ENCODE measurements at regions not wholly inside any gene's neighbourhood (a gene's known extent, or its start where the extent isn't known, plus 50 kb on each side); places are given as distances from the start of the nearest gene placed in this dataset.
"Not testable (repeated sequence)": the region's sequence is repeated elsewhere in the genome, so short reads cannot be mapped to it uniquely, and the experiment has no call there.

DNA sequence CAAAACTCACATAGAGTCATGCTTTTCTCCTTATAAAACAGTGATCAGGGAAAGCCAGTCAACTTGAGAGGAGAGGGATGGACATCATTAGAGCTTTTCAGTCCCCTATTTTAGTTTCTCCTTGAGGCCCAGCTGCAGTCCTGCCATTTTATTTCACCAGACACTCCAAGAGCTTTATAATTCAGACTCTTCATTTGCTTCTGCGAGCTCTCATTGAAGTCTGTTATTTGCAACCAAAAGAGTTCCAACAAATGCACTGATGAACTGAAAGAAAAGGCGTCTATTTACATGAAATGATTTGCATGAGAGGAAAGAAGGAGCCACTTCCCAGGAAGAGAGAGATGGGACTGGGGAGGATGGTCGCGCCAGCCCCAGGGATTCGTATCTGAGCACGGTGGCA is 86.8 kb downstream of the NDUFA12 start:
- FAIRE-seq: no peak

DNA sequence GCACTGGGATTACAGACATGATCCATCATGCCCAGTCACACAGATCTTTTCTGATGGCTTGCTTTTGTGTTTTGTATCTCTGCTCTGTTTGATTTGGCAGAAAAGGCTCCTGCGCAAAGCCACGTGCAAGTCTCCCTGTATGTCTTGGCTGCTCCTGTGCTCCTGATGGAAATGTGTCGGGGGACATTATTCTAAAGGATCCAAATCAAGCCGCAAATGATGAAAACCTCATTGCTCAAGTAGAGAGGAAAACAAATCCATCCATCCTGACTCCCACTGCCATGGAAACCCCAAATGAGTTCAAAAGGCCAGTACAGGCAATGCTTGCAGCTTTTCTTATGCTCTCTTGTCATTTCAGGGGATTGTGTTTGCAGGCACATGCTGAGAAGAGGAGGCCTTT is 93.8 kb downstream of the NDUFA12 start:
- no peak for FAIRE-seq

DNA sequence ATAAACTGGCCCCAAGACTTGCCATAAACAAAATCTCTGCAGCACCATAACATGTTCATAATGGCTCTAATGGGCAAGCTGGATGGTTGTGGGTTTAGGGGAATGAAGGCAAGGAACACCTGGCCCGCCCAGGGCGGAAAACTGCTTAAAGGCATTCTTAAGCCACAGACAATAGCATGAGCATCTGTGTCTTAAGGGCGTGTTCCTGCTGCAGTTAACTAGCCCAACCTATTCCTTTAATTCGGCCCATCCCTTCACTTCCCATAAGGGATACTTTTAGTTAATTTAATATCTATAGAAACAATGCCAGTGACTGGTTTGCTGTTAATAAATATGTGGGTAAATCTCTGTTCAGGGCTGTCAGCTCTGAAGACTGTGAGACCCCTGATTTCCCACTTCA is 97.7 kb downstream of the NDUFA12 start:
- not testable (repeated sequence) for FAIRE-seq

DNA sequence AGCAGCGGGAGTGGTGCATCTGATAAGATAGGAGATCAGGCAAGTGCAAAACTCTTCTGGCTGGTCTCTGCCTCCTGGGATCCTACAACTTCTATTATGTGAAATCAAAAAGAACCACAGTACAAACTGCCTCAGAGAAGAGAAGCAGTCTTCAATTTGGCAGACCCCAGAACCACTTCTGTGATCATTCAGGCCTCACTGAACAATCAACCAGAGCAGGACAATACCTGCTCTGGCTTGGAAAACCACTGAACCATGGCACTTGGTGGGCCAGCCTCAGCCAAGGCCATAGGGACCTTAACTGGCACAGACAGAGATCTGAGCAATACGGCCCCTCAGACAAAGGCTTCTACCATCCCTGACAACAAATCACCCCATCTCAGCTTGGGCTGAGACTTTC is 103.0 kb downstream of the NDUFA12 start:
- no peak for FAIRE-seq

DNA sequence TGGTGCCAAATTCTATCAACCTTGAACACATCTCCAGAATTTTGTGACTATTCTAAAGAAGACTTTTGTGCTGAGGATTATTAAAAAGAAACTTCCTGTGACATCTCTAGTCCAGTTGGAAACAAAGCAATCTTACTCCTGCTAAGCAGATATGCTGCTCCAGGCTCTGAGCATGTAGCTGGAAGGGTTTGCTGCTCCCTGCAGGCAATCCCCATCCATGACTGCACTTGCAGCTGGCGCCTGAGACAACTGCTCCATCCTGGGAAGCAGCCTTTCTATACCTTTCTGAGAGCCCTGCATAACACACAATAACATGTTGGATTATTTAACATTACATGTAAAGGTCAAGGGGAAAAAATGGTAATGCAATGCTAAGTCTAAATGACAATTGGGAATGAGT is 105.1 kb downstream of the NDUFA12 start:
- FAIRE-seq: no peak

DNA sequence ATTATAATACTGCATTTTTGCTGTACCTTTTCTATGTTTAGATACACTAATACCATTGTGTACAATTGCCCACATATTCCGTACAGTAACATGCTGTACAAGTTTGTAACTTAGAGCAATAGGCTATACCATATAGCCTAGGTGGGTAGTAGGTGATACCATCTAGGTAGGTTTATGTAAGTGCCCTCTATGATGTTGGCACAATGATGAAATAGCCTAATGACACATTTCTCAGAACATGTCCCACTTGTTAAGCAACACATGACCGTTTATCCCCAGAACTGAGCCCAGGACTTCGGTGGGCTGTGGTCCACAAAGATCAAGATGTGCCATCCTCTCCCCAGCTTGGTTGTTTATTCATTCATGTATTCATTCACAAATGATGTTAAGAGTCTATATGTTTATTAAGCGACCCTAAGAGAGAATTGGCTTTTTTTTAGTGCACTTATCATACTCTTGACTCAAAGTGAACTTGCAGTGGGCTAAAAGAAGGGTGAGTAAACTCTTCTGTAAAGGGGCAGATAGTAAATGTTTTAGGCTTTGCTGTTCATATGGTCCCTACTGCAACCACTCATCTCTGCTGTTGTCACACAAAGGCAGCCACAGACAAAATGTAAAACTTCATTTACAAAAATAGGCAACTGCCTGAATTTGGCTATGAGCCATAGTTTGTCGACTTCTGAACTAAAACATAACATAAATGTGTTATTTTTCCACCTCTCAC is 110.8 kb downstream of the NDUFA12 start:
- FAIRE-seq: no peak

DNA sequence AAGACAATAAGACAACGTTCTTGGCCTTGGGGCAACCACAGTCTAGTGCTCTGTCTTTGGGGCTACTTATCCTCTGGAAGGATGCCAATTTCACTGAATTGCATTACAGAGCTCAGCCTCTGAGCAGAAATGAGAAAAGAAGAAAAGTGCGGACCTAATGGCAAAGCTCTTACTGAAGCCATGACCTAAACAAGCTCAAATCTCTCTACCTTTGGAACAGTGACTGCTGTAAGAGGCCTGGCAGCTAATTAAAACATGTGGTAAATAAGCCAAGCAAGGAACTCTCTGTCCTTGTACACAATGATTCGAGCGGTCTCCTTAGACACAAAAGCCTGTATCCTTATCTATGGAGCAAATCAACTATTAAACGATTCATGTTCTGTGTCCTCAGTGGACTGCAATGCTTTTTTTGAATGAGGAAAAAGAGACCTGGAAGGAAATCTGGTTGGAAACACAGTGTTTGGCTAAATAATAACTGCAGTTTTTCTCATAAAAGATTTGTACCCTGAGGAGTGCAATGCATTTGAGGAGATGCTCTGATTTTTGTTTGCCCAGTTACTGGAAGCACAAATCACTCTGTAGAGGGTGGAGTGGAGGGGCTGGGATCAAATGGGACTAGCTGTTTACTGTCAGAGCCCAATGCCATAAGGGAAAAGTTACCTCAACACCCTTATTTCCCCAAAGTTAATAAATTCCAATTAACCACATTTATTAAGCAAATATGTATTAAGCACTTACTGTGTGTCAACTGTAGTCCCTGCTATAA is 113.9 kb downstream of the NDUFA12 start:
- FAIRE-seq: no peak

DNA sequence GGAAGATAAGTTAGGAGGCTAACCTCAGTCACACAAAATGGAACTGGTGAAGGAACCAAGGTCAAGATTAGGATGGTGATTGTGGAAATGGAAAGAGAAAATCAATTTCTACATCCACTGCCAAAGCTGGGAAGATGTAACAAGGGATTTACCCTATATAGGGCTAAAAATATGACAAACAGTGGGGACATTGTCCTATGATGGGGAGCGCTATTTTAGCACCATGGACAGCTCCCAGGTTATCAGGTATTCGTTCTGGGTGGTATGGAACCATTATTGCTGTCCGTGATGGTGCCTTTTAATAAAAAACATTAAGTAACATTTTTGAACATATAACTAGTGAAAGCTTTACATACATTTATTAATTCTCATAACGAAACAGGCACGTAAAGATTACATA is 124.0 kb downstream of the NDUFA12 start:
- FAIRE-seq: no peak

DNA sequence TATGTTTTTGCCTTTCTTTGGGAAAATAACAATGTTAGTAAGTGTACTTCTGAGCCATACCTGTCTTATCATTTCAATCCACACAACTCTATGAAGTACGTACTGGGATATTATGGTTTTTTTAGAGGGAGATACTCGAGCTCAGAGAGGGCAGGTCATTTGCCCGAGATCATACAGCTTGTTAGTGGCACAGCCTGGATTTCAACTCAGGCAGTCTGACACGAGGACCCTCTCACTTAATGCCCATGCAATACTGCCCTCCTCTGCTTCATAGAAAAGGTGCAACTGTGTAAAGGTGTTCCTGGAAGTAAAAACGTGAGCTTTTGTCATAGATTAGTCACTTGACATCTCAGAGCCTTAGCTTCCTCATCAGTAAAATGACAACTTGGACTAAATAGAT is 128.0 kb downstream of the NDUFA12 start:
- FAIRE-seq: no peak

DNA sequence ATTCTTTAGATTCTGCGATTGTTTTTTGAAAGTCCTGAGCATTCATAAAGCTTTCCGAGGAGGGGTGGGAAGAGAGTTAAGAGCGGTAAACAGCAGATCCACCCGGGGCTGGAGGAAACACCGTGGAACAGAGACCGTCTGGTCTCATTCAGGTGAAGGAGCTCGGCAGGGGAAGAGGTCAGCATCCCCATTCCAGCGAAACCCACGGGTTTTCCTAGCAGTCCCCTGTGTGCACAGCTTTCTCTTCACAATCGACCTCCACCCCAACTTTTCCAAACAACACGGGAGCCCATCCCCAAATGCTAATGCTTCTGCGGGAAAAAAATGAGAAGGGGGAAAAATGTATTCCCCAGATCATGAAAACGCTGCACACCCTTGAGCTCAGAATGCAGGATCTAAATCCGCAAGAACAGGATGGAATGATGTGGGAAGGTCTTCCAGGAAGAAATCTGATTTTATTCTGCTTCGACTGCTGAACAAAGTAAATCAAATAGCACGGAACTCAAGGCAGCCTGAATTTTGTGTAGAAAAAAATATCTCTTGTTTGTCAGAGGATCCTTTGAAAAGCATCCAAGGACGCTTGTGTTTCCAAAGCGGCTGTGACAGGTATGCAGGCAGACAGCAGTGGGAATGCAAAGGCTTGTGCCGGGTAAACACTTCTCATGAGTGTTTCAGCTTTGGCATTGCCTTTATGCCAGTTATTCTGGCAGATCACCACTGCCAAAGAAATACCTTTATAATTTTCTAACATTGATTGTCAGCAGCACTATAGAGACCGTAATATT is 128.8 kb downstream of the NDUFA12 start:
- FAIRE-seq: no peak

DNA sequence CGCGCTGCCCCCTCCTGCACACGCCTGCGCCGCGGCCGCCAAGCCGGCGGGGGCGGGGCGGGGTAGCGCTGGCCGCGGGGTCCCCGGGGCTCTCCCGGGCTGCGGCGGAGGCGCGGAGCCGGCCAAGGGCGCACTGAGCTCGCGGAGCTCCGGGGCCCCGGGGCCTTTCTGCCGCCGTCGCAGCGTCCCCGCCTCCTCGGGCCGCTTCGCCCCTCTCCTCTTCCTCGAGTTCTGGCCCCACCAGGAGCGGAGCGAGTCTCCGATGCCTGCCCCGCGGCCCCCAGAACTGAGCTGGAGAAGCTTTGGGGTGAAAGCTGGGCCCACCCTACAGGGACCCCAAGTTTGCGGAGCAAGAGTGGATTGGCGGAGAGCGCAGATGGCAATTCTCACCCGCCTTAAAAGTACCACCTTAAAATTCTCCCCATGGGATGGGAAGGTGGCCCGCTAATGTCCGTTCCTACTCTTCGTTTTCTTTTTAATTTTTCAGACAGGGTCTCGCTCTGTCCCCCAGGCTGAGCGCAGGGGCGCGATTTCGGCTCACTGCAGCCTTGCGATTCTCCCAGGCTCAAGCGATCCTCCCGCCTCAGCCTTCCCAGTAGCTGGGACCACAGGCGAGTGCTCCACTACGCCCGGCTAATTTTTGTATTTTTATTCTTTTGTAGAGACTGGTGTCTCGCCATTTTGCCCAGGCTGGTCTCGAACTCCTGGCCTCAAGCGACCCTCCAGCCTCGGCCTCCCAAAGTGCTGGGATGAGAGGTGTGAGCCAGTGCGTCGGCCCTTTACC is 129.6 kb downstream of the NDUFA12 start:
- no peak for FAIRE-seq

DNA sequence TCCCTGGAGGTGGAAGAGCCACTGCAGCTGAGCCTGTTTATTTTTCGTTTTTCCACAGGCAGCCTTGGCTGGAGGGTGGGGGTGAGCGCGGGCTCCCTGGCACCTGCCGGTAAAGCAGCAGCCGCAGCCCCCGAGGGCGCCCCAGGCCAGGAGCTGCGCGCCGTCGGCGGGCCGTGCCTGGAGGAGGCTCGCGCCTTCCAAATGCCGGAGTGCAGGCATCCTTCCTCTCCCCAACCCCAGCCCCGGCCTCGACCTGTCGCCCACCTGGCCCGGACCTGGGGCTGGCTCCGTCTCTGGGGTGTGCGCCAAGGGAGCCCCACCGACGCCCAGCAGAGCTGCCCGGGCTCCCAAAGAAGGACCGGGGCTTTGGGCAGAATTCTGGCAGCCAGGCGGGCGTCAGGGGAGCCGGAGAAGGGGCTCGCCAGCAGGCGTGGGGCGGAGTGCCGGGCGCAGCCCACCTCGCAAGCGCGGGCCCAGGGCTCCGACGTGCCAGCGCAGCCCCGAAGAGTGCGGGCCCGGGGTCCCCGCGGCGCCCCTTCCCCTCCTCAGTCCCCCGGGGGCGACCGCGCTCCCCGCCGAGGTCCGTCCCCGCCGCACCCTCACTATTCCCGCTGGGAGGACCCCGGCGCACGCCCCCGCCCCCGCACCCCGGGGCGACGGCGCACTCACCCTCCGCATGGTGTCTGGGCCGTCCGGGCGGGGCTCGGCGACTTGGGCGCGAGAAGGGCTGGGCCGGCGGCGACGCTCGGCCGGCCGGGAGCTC is 130.3 kb downstream of the NDUFA12 start:
- FAIRE-seq: no peak

DNA sequence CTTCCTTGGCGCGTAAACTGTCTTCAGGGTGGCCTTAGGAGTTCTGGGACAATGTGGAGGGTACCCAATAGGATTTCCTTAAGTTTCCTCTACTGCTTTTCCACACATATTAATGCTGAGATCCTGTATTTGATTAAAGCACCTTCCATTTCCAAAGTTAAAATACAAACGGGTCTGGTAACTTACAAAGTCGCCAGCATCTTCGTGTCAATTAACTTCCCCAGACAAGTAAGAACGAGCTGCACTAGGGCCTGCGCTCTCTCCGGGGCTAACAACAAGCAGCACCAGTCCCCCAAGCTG is 130.9 kb downstream of the NDUFA12 start:
- FAIRE-seq: no peak

DNA sequence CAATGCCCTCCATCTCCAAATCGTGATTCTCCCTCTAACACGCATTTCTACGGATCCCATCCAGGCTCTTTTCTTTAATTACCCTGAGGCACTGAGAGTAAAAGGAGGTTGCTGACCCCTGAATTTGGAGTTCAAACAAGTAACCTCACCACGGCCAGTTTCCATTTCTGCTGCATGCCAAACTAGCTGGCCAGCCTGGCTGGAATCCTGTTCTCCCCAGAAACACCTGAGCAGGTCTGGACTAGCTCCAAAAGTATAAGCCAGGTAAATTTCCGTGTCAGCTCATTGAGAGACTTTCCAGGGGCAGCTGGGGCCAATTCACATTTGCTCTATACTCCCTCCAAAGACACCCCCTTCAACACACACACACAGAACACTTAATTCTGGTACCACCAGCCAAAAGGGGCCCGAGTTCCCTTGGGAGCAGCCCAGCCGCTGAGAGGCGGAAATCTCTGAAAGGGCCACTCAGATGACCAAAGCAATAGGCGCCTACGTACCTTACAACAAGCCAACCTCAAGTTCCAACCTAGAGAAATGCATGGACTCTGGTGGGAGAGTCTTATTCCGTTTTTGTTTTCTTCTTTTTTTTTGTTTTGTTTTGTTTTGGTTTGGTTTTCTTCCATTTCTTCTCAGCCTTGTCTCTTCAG is 131.4 kb downstream of the NDUFA12 start:
- FAIRE-seq: no peak

DNA sequence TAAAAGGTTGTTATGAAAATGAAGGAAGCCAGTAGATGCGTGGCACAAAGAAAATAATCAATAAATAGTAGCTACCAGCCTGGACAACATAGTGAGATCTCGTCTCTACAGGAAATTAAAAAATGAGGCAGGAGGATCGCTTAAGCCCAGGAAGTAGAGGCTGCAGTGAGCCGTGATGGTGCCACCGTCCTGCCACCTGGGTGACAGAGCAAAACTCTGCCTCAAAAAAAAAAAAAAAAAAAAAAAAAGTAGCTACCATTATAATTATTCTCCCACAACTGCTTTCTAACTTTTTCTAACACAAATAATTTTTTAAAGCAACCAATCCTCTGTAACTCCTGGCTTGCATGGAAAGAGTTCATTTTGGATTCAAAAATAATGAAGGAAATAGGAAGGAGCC is 133.0 kb downstream of the NDUFA12 start:
- no peak for FAIRE-seq

DNA sequence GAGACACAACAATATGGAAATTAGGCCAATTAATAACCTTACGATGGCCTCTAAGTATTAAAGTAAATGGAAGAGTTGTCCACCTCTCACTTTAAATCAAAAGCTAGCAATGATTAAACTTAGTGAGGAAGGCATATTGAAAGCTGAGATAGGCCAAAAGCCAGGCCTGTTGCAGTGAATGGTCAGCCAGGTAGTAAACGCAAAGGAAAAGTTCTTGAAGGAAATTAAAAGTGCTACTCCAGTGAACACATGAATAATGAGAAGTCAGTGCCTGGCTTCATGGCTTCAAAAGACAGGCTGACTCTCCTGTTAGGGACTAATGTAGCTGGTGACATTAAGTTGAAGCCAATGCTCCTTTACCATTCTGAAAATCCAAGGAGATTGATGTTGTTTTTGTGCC is 135.3 kb downstream of the NDUFA12 start:
- FAIRE-seq: no peak

DNA sequence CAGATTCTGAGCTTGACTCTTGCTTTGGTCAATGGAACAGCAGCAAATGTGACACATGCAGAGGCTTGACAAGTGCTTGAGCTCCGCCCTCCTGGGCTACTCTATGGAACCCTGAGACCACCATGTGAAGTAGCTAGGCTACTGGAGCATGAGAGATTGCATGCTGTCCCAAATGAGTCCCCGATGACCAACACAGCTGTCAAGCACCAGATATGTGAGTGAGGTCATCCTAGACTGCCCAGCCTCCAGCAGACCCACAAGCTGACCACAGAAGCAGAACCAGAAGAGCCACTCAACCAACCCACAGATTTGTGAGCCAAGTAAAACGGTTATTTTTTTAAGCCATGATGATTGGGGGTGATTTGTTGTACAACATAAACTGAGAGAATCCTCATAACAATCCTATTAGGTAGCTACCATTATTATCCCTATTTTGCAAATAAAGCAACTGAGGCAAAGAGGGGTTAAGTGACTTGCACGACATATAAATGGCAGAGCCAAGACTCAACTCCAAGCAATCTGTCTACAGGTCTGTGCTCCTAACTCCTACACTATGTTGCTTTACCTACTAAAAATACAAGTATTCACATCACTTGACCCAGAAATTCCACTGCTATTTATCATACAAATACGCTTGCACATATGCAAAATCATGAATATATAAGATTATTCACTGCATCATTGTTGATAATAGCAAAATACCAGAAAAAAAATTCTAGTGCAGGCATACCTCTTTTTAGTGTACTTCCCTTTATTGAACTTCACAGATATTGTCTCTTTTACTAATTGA is 136.2 kb downstream of the NDUFA12 start:
- no peak for FAIRE-seq

DNA sequence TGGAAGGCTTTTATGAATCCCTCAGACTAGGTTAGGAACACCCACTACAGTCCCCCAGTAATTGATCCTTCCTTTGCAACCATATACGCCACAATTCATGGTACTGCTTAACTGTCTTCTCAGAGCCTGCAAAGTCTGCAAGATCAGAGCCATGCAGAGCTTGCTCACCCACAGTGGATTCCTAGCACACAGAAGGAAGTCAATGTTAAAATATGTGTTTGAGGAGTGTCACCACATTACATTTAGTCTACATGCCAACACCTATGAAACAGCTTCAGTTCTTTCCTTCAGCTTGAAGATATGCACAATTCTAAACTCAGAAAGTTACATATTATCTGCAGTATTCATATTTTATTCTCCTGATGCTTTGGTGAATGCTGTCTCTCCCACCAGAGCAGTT is 138.5 kb downstream of the NDUFA12 start:
- no peak for FAIRE-seq

DNA sequence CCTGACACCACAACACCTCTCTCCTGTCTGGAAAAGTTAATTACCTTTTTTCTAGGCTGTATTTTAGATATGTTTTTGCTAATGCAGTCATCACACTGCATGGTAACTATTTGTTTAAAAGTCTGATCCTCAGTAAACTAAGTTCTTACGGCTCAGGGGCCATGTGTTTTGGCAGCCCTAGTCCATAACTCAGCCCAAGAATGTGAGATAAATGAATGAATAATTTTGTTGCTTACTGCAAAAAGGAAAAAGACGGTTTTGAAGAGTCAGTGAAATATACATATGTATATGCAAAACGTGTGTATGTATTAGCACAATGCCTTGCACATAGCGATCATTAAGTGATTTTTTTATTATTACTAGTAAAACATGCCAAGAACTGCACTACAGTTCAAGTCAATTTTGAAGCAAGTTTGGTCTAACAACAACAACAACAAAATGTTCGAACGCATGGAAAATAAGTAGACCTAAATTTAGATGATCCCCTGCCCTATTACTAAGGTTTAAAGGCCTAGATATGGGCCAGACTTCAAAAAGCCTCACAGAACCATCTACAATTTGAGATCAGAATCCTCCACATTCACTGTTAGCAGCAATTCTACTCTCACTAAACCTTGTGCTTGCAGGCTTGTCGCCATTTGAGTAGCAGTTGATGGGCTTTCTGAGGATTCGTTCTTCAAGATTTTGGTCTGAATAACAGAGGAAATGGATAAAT is 140.0 kb downstream of the NDUFA12 start:
- no peak for FAIRE-seq

DNA sequence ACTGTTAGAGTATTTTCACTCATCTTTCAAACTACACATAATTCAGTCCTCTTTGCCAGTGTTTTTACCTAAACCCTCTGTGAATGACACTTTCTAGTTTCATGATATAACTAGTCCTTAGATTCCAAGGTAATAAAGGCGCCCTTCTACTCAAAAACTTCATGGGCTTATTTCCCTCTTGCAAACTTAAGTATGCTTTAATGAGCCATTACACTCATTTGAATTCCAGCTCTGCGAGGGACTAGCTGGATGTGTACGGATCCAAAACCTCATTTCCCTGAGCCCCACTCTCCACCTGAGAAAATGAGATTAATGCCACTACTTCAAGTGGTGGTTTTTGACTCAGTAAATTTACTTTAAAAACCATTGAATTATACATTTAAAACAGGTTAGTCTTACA is 141.1 kb downstream of the NDUFA12 start:
- FAIRE-seq: no peak

Data from A204.1 (cell line).